ENCODE measurements at regions not wholly inside any gene's neighbourhood (a gene's known extent, or its start where the extent isn't known, plus 50 kb on each side); places are given as distances from the start of the nearest gene placed in this dataset.

- no peak for TF ChIP-seq POLR2A (IDR thresholded peaks at IDR 0.05; ENCODE audit: low read depth, low read length)
- TF ChIP-seq SPI1 (IDR thresholded peaks at IDR 0.05; ENCODE audit: low read depth, low read length): no peak
- TF ChIP-seq TAF1 (IDR thresholded peaks at IDR 0.05; ENCODE audit: low read depth, low read length): no peak
- no peak for TF ChIP-seq POU2F2 (IDR thresholded peaks at IDR 0.05; ENCODE audit: low read depth, low read length)
- TF ChIP-seq POLR2AphosphoS5 (IDR thresholded peaks at IDR 0.05; ENCODE audit: low read depth, low read length): no peak
Measured at GRCh38 chr7:25408012-25408687, 179.9 kb upstream of the NPVF start.
